NCI-H187 (cell line): ENCODE measurements at regions not wholly inside any gene's neighbourhood (a gene's known extent, or its start where the extent isn't known, plus 50 kb on each side); places are given as distances from the start of the nearest gene placed in this dataset.
A peak's percentile ranks its signal among the peaks of the same experiment; 100 is the strongest.
"Not testable (repeated sequence)": the region's sequence is repeated elsewhere in the genome, so short reads cannot be mapped to it uniquely, and the experiment has no call there.

Experiments
- DNase-seq, 2 experiments: peaks; one replicate each; lab custom pipeline; 2025; lab: John Stamatoyannopoulos, UW

- DNase-seq: no peak
These were observed 62.9 kb downstream of the GLRX5 start for GRCh38 chr14:95597784-95598211.

GRCh38 chr14:95601650-95602049 is 66.8 kb downstream of the GLRX5 start:
- DNase-seq: peak in 1 of 2 experiments; percentile 24

GRCh38 chr14:95603415-95603814 is 68.6 kb downstream of the GLRX5 start:
- DNase-seq: no peak

- no peak for DNase-seq
These were observed 71.4 kb downstream of the GLRX5 start for GRCh38 chr14:95606266-95606665.

- no peak for DNase-seq
These were observed 73.9 kb downstream of the GLRX5 start for GRCh38 chr14:95608637-95609235.

GRCh38 chr14:95609398-95609990 is 74.6 kb downstream of the GLRX5 start:
- peak in 1 of 2 experiments; percentile 19 for DNase-seq

- DNase-seq: no peak
These were observed 74.8 kb upstream of the TCL1B start for GRCh38 chr14:95611293-95611880.

GRCh38 chr14:95614349-95614748 is 71.9 kb upstream of the TCL1B start:
- no peak for DNase-seq

- no peak for DNase-seq
These were observed 69.5 kb upstream of the TCL1B start for GRCh38 chr14:95616745-95617144.

- no peak for DNase-seq
These were observed 66.3 kb upstream of the TCL1B start for GRCh38 chr14:95619785-95620417.

- DNase-seq: no peak
These were observed 65.6 kb upstream of the TCL1B start for GRCh38 chr14:95620659-95621059.

- DNase-seq: no peak
These were observed 63.0 kb upstream of the TCL1B start for GRCh38 chr14:95623195-95623594.

- DNase-seq: not testable (repeated sequence)
These were observed 60.5 kb upstream of the TCL1B start for GRCh38 chr14:95625710-95626109.

GRCh38 chr14:95635051-95635450 is 51.2 kb upstream of the TCL1B start:
- no peak for DNase-seq
